Stimulated activated CD4-positive, alpha-beta T cell treated with anti-CD3 and anti-CD28 coated beads, TNF-alpha, amount 100 ng/mL, for 1 hour (primary cell): ENCODE measurements at regions not wholly inside any gene's neighbourhood (a gene's known extent, or its start where the extent isn't known, plus 50 kb on each side); places are given as distances from the start of the nearest gene placed in this dataset.

Source experiments
- DNase-seq, 3 donors: peaks; one replicate each; pipeline ENCODE4 v3.0.0-alpha.2; 2020; ENCODE audit warnings: low read depth in 3 of 3, low spot score in 1 of 3

- DNase-seq: no peak
These were observed 590.8 kb upstream of the PKDCC start for GRCh38 chr2:41457026-41457425.

GRCh38 chr2:41460661-41461060 is 587.2 kb upstream of the PKDCC start:
- no peak for DNase-seq

GRCh38 chr2:41464395-41464794 is 583.4 kb upstream of the PKDCC start:
- DNase-seq: no peak

- DNase-seq: no peak
These were observed 571.9 kb upstream of the PKDCC start for GRCh38 chr2:41475959-41476358.

- no peak for DNase-seq
These were observed 565.2 kb upstream of the PKDCC start for GRCh38 chr2:41482659-41483058.

GRCh38 chr2:41483226-41483625 is 564.6 kb upstream of the PKDCC start:
- no peak for DNase-seq

- no peak for DNase-seq
These were observed 563.6 kb upstream of the PKDCC start for GRCh38 chr2:41483982-41484857.

GRCh38 chr2:41484858-41485234 is 563.0 kb upstream of the PKDCC start:
- DNase-seq: no peak

GRCh38 chr2:41486948-41487347 is 560.9 kb upstream of the PKDCC start:
- no peak for DNase-seq

GRCh38 chr2:41488888-41489287 is 558.9 kb upstream of the PKDCC start:
- no peak for DNase-seq

- no peak for DNase-seq
These were observed 558.2 kb upstream of the PKDCC start for GRCh38 chr2:41489638-41490037.

GRCh38 chr2:41495050-41495449 is 552.8 kb upstream of the PKDCC start:
- no peak for DNase-seq

GRCh38 chr2:41496908-41497307 is 550.9 kb upstream of the PKDCC start:
- no peak for DNase-seq

- DNase-seq: no peak
These were observed 549.0 kb upstream of the PKDCC start for GRCh38 chr2:41498781-41499180.

- DNase-seq: no peak
These were observed 546.9 kb upstream of the PKDCC start for GRCh38 chr2:41500895-41501294.

- DNase-seq: no peak
These were observed 545.1 kb upstream of the PKDCC start for GRCh38 chr2:41502752-41503151.

- DNase-seq: no peak
These were observed 543.3 kb upstream of the PKDCC start for GRCh38 chr2:41504532-41504931.

GRCh38 chr2:41510108-41510507 is 537.7 kb upstream of the PKDCC start:
- DNase-seq: no peak

GRCh38 chr2:41521211-41521610 is 526.6 kb upstream of the PKDCC start:
- DNase-seq: no peak

GRCh38 chr2:41527525-41528323 is 520.1 kb upstream of the PKDCC start:
- DNase-seq: no peak

GRCh38 chr2:41535575-41535974 is 512.2 kb upstream of the PKDCC start:
- DNase-seq: no peak

GRCh38 chr2:41540272-41540998 is 507.4 kb upstream of the PKDCC start:
- no peak for DNase-seq
